ENCODE measurements at regions not wholly inside any gene's neighbourhood (a gene's known extent, or its start where the extent isn't known, plus 50 kb on each side); places are given as distances from the start of the nearest gene placed in this dataset.
A peak's percentile ranks its signal among the peaks of the same experiment; 100 is the strongest.

- TF ChIP-seq PRDM10 (IDR thresholded peaks at IDR 0.05; ENCODE audit: partially characterized antibody) = no peak
- no peak for TF ChIP-seq LARP7 (IDR thresholded peaks at IDR 0.05)
- TF ChIP-seq IRF9 (tag; IDR thresholded peaks at IDR 0.05) = peak; percentile 72
- no peak for TF ChIP-seq CBX1 (IDR thresholded peaks at IDR 0.05; ENCODE audit: low read depth)
- peak; percentile 60 for TF ChIP-seq VEZF1 (CRISPR knock-in tag; IDR thresholded peaks at IDR 0.05)
- peak in 1 of 2 experiments; percentile 9; a peak in 1 of 4 replicates for TF ChIP-seq ZNF639 (CRISPR knock-in tag; conservative IDR thresholded peaks at IDR 0.05 in 1 of 2, IDR thresholded peaks at IDR 0.05 in 1 of 2)
- peak; percentile 66 for TF ChIP-seq ZNF316 (IDR thresholded peaks at IDR 0.05)
- peak; percentile 40; the same call in 1 of the 2 replicates for TF ChIP-seq HDAC2 (IDR thresholded peaks at IDR 0.05)
- TF ChIP-seq POU5F1 (IDR thresholded peaks at IDR 0.05; ENCODE audit: borderline replicate concordance, low read depth, low read length, partially characterized antibody) = no peak
- TF ChIP-seq PTRF (tag; IDR thresholded peaks at IDR 0.05) = no peak
- no peak for TF ChIP-seq RBM39 (optimal IDR thresholded peaks at IDR 0.05; ENCODE audit: low read depth, low read length)
- TF ChIP-seq CLOCK (CRISPR knock-in tag; IDR thresholded peaks at IDR 0.05; ENCODE audit: borderline replicate concordance) = no peak
- no peak for TF ChIP-seq SRSF1 (IDR thresholded peaks at IDR 0.05; ENCODE audit: low read depth, low read length)
- TF ChIP-seq CCNT2 (IDR thresholded peaks at IDR 0.05; ENCODE audit: borderline replicate concordance, extremely low read depth, insufficient read length, low read depth, low read length) = peak; percentile 80
- no peak for TF ChIP-seq ZNF551 (CRISPR knock-in tag; IDR thresholded peaks at IDR 0.05)
- TF ChIP-seq MAFF (IDR thresholded peaks at IDR 0.05; ENCODE audit: low read length) = peak; percentile 81
- TF ChIP-seq TRIM24 (IDR thresholded peaks at IDR 0.05) = peak; percentile 74 to 83
Measured at GRCh38 chr18:55732227-55733106, 144.5 kb upstream of the TCF4 start (continued).
